GM12878 (cell line): ENCODE measurements at regions not wholly inside any gene's neighbourhood (a gene's known extent, or its start where the extent isn't known, plus 50 kb on each side); places are given as distances from the start of the nearest gene placed in this dataset.

Experiments
- ATAC-seq: fragments of 200-7000 bp; cut with Tn5 transposase; 3 replicates; pipeline ENCODE4 v1.9.1; 2020; ENCODE audit warnings: mild to moderate bottlenecking, moderate library complexity
- BruUV-seq: library from RNA; stranded (reverse); fragments of 400-500 nt; replicated peaks from 2 replicates; lab custom pipeline; 2021; lab: Mats Ljungman, UMichigan
- CTCF ChIA-PET: fragments of 300-600 bp; sonication (Branson Sonifier 250); formaldehyde crosslinking; extraction: SDS; loops from one replicate; lab custom pipeline; 2021; ENCODE audit warnings: inconsistent platforms; lab: Yijun Ruan, JAX
- POLR2A ChIA-PET: fragments of 350-600 bp; formaldehyde crosslinking; extraction: SDS; loops from one replicate; lab custom pipeline; 2021; ENCODE audit warnings: inconsistent platforms; lab: Charles Lee
- RAD21 ChIA-PET: fragments of 300-600 bp; sonication (Branson Sonifier 250); formaldehyde crosslinking; loops from one replicate; lab custom pipeline; 2023; ENCODE audit warnings: antibody characterized with exemption; ENCODE audit not compliant: unreplicated experiment; lab: Charles Lee
- SMC1A ChIA-PET: fragments of 300-600 bp; sonication (Branson Sonifier 250); formaldehyde crosslinking; loops from one replicate; lab custom pipeline; 2023; ENCODE audit not compliant: unreplicated experiment, uncharacterized antibody; lab: Charles Lee
- DNase-seq: peaks from one replicate; pipeline ENCODE4 v3.0.0-alpha.2; 2011; ENCODE audit warnings: low read depth, low spot score
- FAIRE-seq: peaks from 3 replicates; lab custom pipeline; 2011; peaks lifted over from hg19 to GRCh38; lab: Jason Lieb, UNC
- H2AFZ ChIP-seq: 2 replicates; pipeline ENCODE4 v1.6.0; 2011; ENCODE audit warnings: low read depth, low read length, control low read depth; ENCODE audit not compliant: control insufficient read depth
- H3K27ac ChIP-seq: 2 replicates; pipeline ENCODE4 v1.5.1; 2011; ENCODE audit warnings: control low read depth; ENCODE audit not compliant: control insufficient read depth, insufficient read depth
- H3K27me3 ChIP-seq, 2 experiments: replicated peaks in 1 of 2; 2 replicates each; pipeline versions ENCODE4 v1.6.0 to v1.6.1; 2011; ENCODE audit warnings: low read length in 1 of 2; ENCODE audit not compliant: control insufficient read depth in 2 of 2, insufficient read depth in 2 of 2
- H3K36me3 ChIP-seq, 2 experiments: 2 replicates each; pipeline ENCODE4 v1.5.1; 2011; ENCODE audit warnings: low read length in 1 of 2; ENCODE audit not compliant: control insufficient read depth in 2 of 2, insufficient read depth in 2 of 2
- H3K4me1 ChIP-seq: 2 replicates; pipeline ENCODE4 v1.6.1; 2011; ENCODE audit warnings: mild to moderate bottlenecking, low read length, moderate library complexity, mixed read lengths; ENCODE audit not compliant: control insufficient read depth, insufficient read depth
- H3K4me2 ChIP-seq: 2 replicates; pipeline ENCODE4 v1.6.0; 2011; ENCODE audit warnings: control low read depth; ENCODE audit not compliant: control insufficient read depth, insufficient read depth
- H3K4me3 ChIP-seq: fragments of 200-600 bp; sonication (generic); 2 replicates; pipeline ENCODE4 v1.5.1; 2016
- H3K79me2 ChIP-seq: 2 replicates; pipeline ENCODE4 v1.6.0; 2011; ENCODE audit warnings: low read length; ENCODE audit not compliant: control insufficient read depth, insufficient read depth
- H3K9ac ChIP-seq: 2 replicates; pipeline ENCODE4 v1.8.0; 2011; ENCODE audit warnings: low read length, control low read depth, mixed read lengths; ENCODE audit not compliant: control insufficient read depth, insufficient read depth
- H3K9me3 ChIP-seq: replicated peaks from 3 replicates; pipeline ENCODE4 v1.5.1; 2011; ENCODE audit warnings: mild to moderate bottlenecking, low read length; ENCODE audit not compliant: control insufficient read depth, insufficient read depth
- H4K20me1 ChIP-seq: 2 replicates; pipeline ENCODE4 v1.6.0; 2011; ENCODE audit not compliant: control insufficient read depth, insufficient read depth
- CEBPZ ChIP-seq: fragments of 150-350 bp; IDR thresholded peaks from 2 replicates; pipeline ENCODE4 v1.6.1; 2016; ENCODE audit warnings: low read depth, low read length
- CHD2 ChIP-seq: IDR thresholded peaks from 2 replicates; pipeline ENCODE4 v1.6.1; 2011; ENCODE audit warnings: low read depth, low read length, improper control_type of control experiment, borderline replicate concordance
- GATAD2B ChIP-seq: fragments of 450-650 bp; conservative IDR thresholded peaks from 2 replicates; pipeline ENCODE4 v1.6.1; 2017; ENCODE audit warnings: low read depth, mild to moderate bottlenecking, moderate library complexity
- HDAC6 ChIP-seq: fragments of 200-600 bp; sonication (generic); IDR thresholded peaks from one replicate; pipeline ENCODE4 v1.8.0; 2017; ENCODE audit warnings: antibody characterized with exemption; ENCODE audit not compliant: unreplicated experiment
- HSF1 ChIP-seq: fragments of 150-350 bp; IDR thresholded peaks from 2 replicates; pipeline ENCODE4 v1.6.1; 2014; ENCODE audit warnings: mild to moderate bottlenecking, low read depth, low read length
- IKZF1 ChIP-seq: fragments of 450-650 bp; conservative IDR thresholded peaks from 2 replicates; pipeline ENCODE4 v1.6.1; 2017; ENCODE audit warnings: antibody characterized with exemption, mild to moderate bottlenecking
- IKZF2 ChIP-seq, 2 experiments: fragments of 450-650 bp; IDR thresholded peaks; 2 replicates each; pipeline ENCODE4 v1.6.1; 2017; ENCODE audit warnings: mild to moderate bottlenecking in 2 of 2, moderate library complexity in 2 of 2
- JUND ChIP-seq: IDR thresholded peaks from 2 replicates; pipeline ENCODE4 v1.6.1; 2012; ENCODE audit warnings: low read depth, mild to moderate bottlenecking, low read length, improper control_type of control experiment, moderate library complexity
- NR2C2 ChIP-seq: IDR thresholded peaks from 2 replicates; pipeline ENCODE4 v1.6.1; 2011; ENCODE audit warnings: borderline replicate concordance, low read depth; ENCODE audit not compliant: control insufficient read depth, insufficient read length
- RAD21 ChIP-seq: IDR thresholded peaks from 2 replicates; pipeline ENCODE4 v1.6.1; 2011; ENCODE audit warnings: mild to moderate bottlenecking, low read depth, low read length, moderate library complexity; ENCODE audit not compliant: insufficient read depth
- ZNF24 ChIP-seq: fragments of 450-650 bp; IDR thresholded peaks from 2 replicates; pipeline ENCODE4 v1.6.1; 2017; ENCODE audit warnings: antibody characterized with exemption, mild to moderate bottlenecking
- WGBS: methylation state at CpG from one replicate; pipeline ENCODE4 v1.1.6; 2016; ENCODE audit warnings: low lambda C conversion rate; ENCODE audit not compliant: insufficient replicate concordance, insufficient coverage; ENCODE audit errors: missing lambda C conversion rate; 5-methylcytosine and 5-hydroxymethylcytosine counted together
- in situ Hi-C: fragments of 300-500 bp; cut with MboI; formaldehyde crosslinking; loops from 9 replicates; pipeline ENCODE4 v1.14.3; 2018; ENCODE audit warnings: mixed read lengths
- intact Hi-C: fragments of 100-400 bp; cut with micrococcal nuclease; formaldehyde crosslinking; loops from one replicate; pipeline ENCODE4 v1.14.2; 2022; ENCODE audit not compliant: unreplicated experiment
- TF ChIP-seq, protein P1 (sequence below): fragments of 450-650 bp; IDR thresholded peaks from 2 replicates; pipeline ENCODE4 v1.6.1; 2016; ENCODE audit warnings: mild to moderate bottlenecking
- TF ChIP-seq, protein P2 (sequence below): IDR thresholded peaks from 2 replicates; pipeline ENCODE4 v1.6.1; 2011; ENCODE audit warnings: borderline replicate concordance, low read depth, mild to moderate bottlenecking, moderate library complexity, low read length; ENCODE audit not compliant: insufficient read depth, poor library complexity, severe bottlenecking

DNA sequence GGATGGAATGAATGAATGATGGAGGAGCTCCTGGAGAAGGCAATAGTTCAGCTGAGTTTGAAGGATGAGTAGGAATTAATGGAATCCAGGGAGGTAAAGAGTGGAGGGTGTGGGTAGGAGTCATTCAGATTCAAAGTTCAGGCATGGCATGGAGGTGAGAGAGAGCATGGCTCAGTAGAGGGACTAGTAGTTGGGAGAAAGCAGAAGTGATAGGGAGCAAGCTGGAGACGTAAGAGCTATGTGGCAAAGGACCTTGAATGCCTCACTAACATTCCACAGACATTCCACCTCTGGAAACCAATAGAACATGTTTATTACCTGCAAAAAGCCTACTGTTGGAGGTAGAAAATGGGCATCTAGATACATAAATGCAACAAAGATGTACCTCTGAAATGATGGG, 170.1 kb downstream of the HAUS1 start (continued):
- TF ChIP-seq JUND (no peak), RAD21 (no peak), CEBPZ (no peak), GATAD2B (no peak)
- TF ChIP-seq, protein P1, sequence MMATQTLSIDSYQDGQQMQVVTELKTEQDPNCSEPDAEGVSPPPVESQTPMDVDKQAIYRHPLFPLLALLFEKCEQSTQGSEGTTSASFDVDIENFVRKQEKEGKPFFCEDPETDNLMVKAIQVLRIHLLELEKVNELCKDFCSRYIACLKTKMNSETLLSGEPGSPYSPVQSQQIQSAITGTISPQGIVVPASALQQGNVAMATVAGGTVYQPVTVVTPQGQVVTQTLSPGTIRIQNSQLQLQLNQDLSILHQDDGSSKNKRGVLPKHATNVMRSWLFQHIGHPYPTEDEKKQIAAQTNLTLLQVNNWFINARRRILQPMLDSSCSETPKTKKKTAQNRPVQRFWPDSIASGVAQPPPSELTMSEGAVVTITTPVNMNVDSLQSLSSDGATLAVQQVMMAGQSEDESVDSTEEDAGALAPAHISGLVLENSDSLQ: no peak
- TF ChIP-seq, protein P2, sequence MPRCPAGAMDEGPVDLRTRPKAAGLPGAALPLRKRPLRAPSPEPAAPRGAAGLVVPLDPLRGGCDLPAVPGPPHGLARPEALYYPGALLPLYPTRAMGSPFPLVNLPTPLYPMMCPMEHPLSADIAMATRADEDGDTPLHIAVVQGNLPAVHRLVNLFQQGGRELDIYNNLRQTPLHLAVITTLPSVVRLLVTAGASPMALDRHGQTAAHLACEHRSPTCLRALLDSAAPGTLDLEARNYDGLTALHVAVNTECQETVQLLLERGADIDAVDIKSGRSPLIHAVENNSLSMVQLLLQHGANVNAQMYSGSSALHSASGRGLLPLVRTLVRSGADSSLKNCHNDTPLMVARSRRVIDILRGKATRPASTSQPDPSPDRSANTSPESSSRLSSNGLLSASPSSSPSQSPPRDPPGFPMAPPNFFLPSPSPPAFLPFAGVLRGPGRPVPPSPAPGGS: no peak

GRCh38 chr18:46275370-46275769, 171.2 kb downstream of the HAUS1 start:
- BruUV-seq: no TSS peak
- Histone ChIP-seq H3K27ac (no peak overlapping the region), H3K9me3 (no peaks in the 10 kb centered on the region), H3K9ac (no peak overlapping the region), H3K27me3 (no peaks in the 10 kb centered on the region), H4K20me1 (no peaks in the 10 kb centered on the region), H3K79me2 (no peaks in the 10 kb centered on the region), H2AFZ (no peak overlapping the region), H3K36me3 (no peaks in the 10 kb centered on the region), H3K4me2 (no peak overlapping the region), H3K4me3 (no peak overlapping the region), H3K4me1 (no peaks in the 10 kb centered on the region)
- no peak for FAIRE-seq
- ChIA-PET CTCF (interaction anchor here (0.7 to 1.3 kb wide), 2 partner anchors 102 to 383 kb away, joined by 3 to 9 read pairs; a partner anchor contains a TSS), RAD21 (no interaction called here), SMC1A (interaction anchor here (0.8 to 1.2 kb wide), 2 partner anchors 102 to 128 kb away, joined by 3 to 4 read pairs; a partner anchor contains a TSS), POLR2A (no interaction called here)
- intact Hi-C loops (no loop called here), in situ Hi-C loops (loop anchor here (5.0 kb wide), 1 partner anchor 382 kb away; the partner anchor contains the start of gene LOXHD1)
- no peak for ATAC-seq
- DNase-seq: no peak
- WGBS: over 99% methylated on average over 4 of the region's 4 CpGs
- no peak for TF ChIP-seq HDAC6
- TF ChIP-seq ZNF24: no peak
- no peak for TF ChIP-seq IKZF1
- no peak for TF ChIP-seq HSF1
- no peak for TF ChIP-seq IKZF2 (IDR thresholded peaks at IDR 0.05)
- TF ChIP-seq CHD2: no peak
- no peak for TF ChIP-seq NR2C2
